HEK293 (cell line): ENCODE measurements at regions not wholly inside any gene's neighbourhood (a gene's known extent, or its start where the extent isn't known, plus 50 kb on each side); places are given as distances from the start of the nearest gene placed in this dataset.
"Not testable (repeated sequence)": the region's sequence is repeated elsewhere in the genome, so short reads cannot be mapped to it uniquely, and the experiment has no call there.

Experiments
- CTCF ChIA-PET: fragments of 350-600 bp; formaldehyde crosslinking; extraction: SDS; loops from one replicate; lab custom pipeline; 2021; ENCODE audit warnings: antibody characterized with exemption; lab: Yijun Ruan, JAX
- POLR2A ChIA-PET: fragments of 300-600 bp; formaldehyde crosslinking; extraction: SDS; loops from one replicate; lab custom pipeline; 2020; ENCODE audit warnings: antibody characterized with exemption, inconsistent platforms; lab: Yijun Ruan, JAX
- H3K27ac ChIP-seq: fragments of 200-500 bp; sonication (Bioruptor generic); 2 replicates; pipeline ENCODE4 v1.5.1; 2014; ENCODE audit warnings: low read depth, low read length, control low read depth, inconsistent platforms; ENCODE audit errors: extremely low read depth
- H3K36me3 ChIP-seq, 2 experiments: fragments of 200-500 bp in 1 of 2; sonication (Bioruptor generic) in 1 of 2; 1 replicate in 1 of 2; 2 replicates in 1 of 2; pipeline ENCODE4 v1.5.1; 2014 to 2017; ENCODE audit warnings: inconsistent platforms in 2 of 2, low read length in 2 of 2; ENCODE audit not compliant: control insufficient read depth in 2 of 2, insufficient read depth in 1 of 2
- H3K4me1 ChIP-seq: fragments of 200-500 bp; sonication (Bioruptor generic); 2 replicates; pipeline ENCODE4 v1.5.1; 2014; ENCODE audit warnings: mild to moderate bottlenecking, low read length, inconsistent platforms; ENCODE audit not compliant: control insufficient read depth, insufficient read depth
- H3K4me3 ChIP-seq: 2 replicates; pipeline ENCODE4 v1.5.1; 2011; ENCODE audit warnings: low read depth, mild to moderate bottlenecking, control low read depth, low read length, moderate library complexity
- H3K9me3 ChIP-seq: fragments of 200-500 bp; sonication (Bioruptor generic); 2 replicates; pipeline ENCODE4 v1.5.1; 2014; ENCODE audit warnings: low read depth, low read length, inconsistent platforms; ENCODE audit not compliant: control insufficient read depth, insufficient read depth
- PRDM10 ChIP-seq: fragments of 450-650 bp; formaldehyde crosslinking; IDR thresholded peaks from 2 replicates; pipeline ENCODE4 v1.5.1; 2016; ENCODE audit warnings: missing biosample characterization, missing genetic modification characterization
- PRDM6 ChIP-seq: fragments of 450-650 bp; formaldehyde crosslinking; IDR thresholded peaks from 2 replicates; pipeline ENCODE4 v1.5.1; 2017; ENCODE audit warnings: missing biosample characterization, missing genetic modification characterization
- REPIN1 ChIP-seq: fragments of 450-650 bp; formaldehyde crosslinking; IDR thresholded peaks from 2 replicates; pipeline ENCODE4 v1.5.1; 2017; ENCODE audit warnings: missing biosample characterization, missing genetic modification characterization, low read depth
- SCRT1 ChIP-seq: fragments of 450-650 bp; formaldehyde crosslinking; IDR thresholded peaks from 2 replicates; pipeline ENCODE4 v1.5.1; 2016; ENCODE audit warnings: missing biosample characterization, missing genetic modification characterization, borderline replicate concordance
- ZBTB8A ChIP-seq: fragments of 450-650 bp; formaldehyde crosslinking; IDR thresholded peaks from 2 replicates; pipeline ENCODE4 v1.5.1; 2016; ENCODE audit warnings: missing biosample characterization, missing genetic modification characterization
- ZNF18 ChIP-seq: fragments of 450-650 bp; formaldehyde crosslinking; IDR thresholded peaks from 2 replicates; pipeline ENCODE4 v1.5.1; 2016; ENCODE audit warnings: missing biosample characterization, missing genetic modification characterization
- ZNF184 ChIP-seq: fragments of 450-650 bp; IDR thresholded peaks from 2 replicates; pipeline ENCODE4 v1.5.1; 2018; ENCODE audit warnings: missing biosample characterization, mild to moderate bottlenecking, missing genetic modification characterization
- ZNF19 ChIP-seq: fragments of 450-650 bp; formaldehyde crosslinking; IDR thresholded peaks from 2 replicates; pipeline ENCODE4; 2016; ENCODE audit warnings: missing biosample characterization, missing genetic modification characterization, low read depth
- ZNF221 ChIP-seq: fragments of 450-650 bp; formaldehyde crosslinking; IDR thresholded peaks from 2 replicates; pipeline ENCODE4 v1.5.1; 2017; ENCODE audit warnings: missing biosample characterization, missing genetic modification characterization, borderline replicate concordance
- ZNF341 ChIP-seq: fragments of 450-650 bp; formaldehyde crosslinking; IDR thresholded peaks from 2 replicates; pipeline ENCODE4; 2016; ENCODE audit warnings: low read depth, missing biosample characterization, missing genetic modification characterization
- ZNF350 ChIP-seq: fragments of 450-650 bp; formaldehyde crosslinking; IDR thresholded peaks from 2 replicates; pipeline ENCODE4 v1.5.0; 2017; ENCODE audit warnings: missing biosample characterization, mild to moderate bottlenecking, missing genetic modification characterization
- ZNF510 ChIP-seq: fragments of 450-650 bp; formaldehyde crosslinking; IDR thresholded peaks from 2 replicates; pipeline ENCODE4 v1.5.1; 2018; ENCODE audit warnings: mild to moderate bottlenecking, missing genetic modification characterization, missing biosample characterization; ENCODE audit not compliant: insufficient replicate concordance
- ZNF521 ChIP-seq: fragments of 450-650 bp; formaldehyde crosslinking; IDR thresholded peaks from 2 replicates; pipeline ENCODE4 v1.5.1; 2017; ENCODE audit warnings: missing biosample characterization, mild to moderate bottlenecking, missing genetic modification characterization
- ZNF621 ChIP-seq: fragments of 450-650 bp; formaldehyde crosslinking; IDR thresholded peaks from 2 replicates; pipeline ENCODE4 v1.5.1; 2017; ENCODE audit warnings: missing biosample characterization, missing genetic modification characterization
- ZNF701 ChIP-seq: fragments of 450-650 bp; formaldehyde crosslinking; IDR thresholded peaks from 2 replicates; pipeline ENCODE4 v1.5.1; 2016; ENCODE audit warnings: missing biosample characterization, missing genetic modification characterization
- TF ChIP-seq, protein P1 (sequence below): fragments of 450-650 bp; formaldehyde crosslinking; optimal IDR thresholded peaks from 2 replicates; pipeline ENCODE3; 2016; ENCODE audit warnings: missing biosample characterization, mild to moderate bottlenecking, missing genetic modification characterization

DNA sequence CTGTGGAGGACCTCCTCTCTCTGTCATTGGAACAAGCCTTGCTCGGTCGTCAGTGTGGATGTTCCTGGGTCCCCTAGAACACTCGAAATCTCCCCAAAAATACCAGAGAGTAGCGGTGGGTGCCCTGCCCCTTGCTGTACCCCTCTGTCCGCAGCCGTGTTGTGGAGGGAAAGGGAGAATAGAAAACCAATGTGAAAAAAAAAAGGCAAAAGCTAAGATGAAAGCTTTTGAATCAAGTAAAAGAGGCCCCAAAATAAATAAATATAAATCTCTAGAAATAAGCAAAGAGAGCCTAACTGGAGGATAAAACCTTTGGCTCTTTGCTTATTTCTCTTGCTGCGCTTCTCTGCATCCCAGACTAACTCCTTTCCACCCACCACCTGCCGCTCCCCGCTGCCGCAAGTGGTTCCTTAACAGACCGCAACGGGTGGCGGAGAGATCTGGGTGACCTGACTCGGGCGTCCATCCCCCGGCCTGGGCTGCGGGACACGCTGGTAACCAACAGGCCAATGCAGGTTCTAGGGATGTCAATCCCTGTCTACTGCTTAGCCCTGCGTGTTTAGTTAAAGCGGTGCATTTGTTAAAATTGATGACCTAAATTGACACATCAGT is 110.0 kb downstream of the GPX5 start (continued):
- TF ChIP-seq ZBTB8A (tag by site-specific recombination) (0 out of 2 replicates have a peak, but pooled peaks have one; percentile 39), ZNF18 (tag by site-specific recombination) (no peak)

- POLR2A ChIA-PET: no interaction called here
- CTCF ChIA-PET: interaction anchor here (0.5 to 0.6 kb wide), 2 partner anchors 159 to 236 kb away, joined by 3 read pairs; no protein-coding TSS in a partner anchor
- Histone ChIP-seq H3K4me3 (no peak overlapping the region), H3K9me3 (no peaks in the 10 kb centered on the region), H3K4me1 (no peaks in the 10 kb centered on the region), H3K27ac (no peak overlapping the region), H3K36me3 (no peaks in the 10 kb centered on the region)
- TF ChIP-seq PRDM6 (tag by site-specific recombination): no peak
- TF ChIP-seq ZNF701 (tag by site-specific recombination): no peak
- no peak for TF ChIP-seq ZNF621
- TF ChIP-seq ZNF221: no peak
- TF ChIP-seq ZNF521 (tag by site-specific recombination): no peak
- TF ChIP-seq, protein P1, sequence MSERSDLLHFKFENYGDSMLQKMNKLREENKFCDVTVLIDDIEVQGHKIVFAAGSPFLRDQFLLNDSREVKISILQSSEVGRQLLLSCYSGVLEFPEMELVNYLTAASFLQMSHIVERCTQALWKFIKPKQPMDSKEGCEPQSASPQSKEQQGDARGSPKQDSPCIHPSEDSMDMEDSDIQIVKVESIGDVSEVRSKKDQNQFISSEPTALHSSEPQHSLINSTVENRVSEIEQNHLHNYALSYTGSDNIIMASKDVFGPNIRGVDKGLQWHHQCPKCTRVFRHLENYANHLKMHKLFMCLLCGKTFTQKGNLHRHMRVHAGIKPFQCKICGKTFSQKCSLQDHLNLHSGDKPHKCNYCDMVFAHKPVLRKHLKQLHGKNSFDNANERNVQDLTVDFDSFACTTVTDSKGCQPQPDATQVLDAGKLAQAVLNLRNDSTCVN: no peak
- TF ChIP-seq PRDM10 (tag by site-specific recombination): no peak
- TF ChIP-seq ZNF341 (tag by site-specific recombination): no peak
- no peak for TF ChIP-seq SCRT1
- no peak for TF ChIP-seq ZNF184 (tag by site-specific recombination)
- TF ChIP-seq ZNF510: no peak
- no peak for TF ChIP-seq ZNF350 (tag by site-specific recombination)
- TF ChIP-seq REPIN1 (tag by site-specific recombination): no peak
- no peak for TF ChIP-seq ZNF19 (tag by site-specific recombination)
Measured at GRCh38 chr6:28638787-28639430, 113.2 kb downstream of the GPX5 start.

GRCh38 chr6:28639445-28640290 is 114.0 kb downstream of the GPX5 start:
- H3K27ac ChIP-seq, H3K9me3 ChIP-seq, H3K4me1 ChIP-seq, H3K4me3 ChIP-seq, H3K36me3 ChIP-seq, POLR2A ChIA-PET: not testable (repeated sequence)
- CTCF ChIA-PET: interaction anchor here (0.5 kb wide), 1 partner anchor 237 kb away, joined by 3 read pairs; no protein-coding TSS in a partner anchor
